Right atrium auricular region (tissue), 2 donors: ENCODE measurements at regions not wholly inside any gene's neighbourhood (a gene's known extent, or its start where the extent isn't known, plus 50 kb on each side); places are given as distances from the start of the nearest gene placed in this dataset.

Experiments
- DNase-seq: peaks from one replicate; pipeline ENCODE4 v3.0.0-alpha.2; 2019; ENCODE audit warnings: low spot score
- H3K27ac ChIP-seq, 2 donors: fragments of 200-600 bp; sonication (generic); 1 replicate in 1 of 2; 2 replicates in 1 of 2; pipeline ENCODE4 v1.5.1; 2016 to 2019
- H3K27me3 ChIP-seq, 2 donors: fragments of 200-600 bp; sonication (generic); one replicate each; pipeline versions ENCODE4 v1.5.1 to v1.6.0; 2017 to 2019
- H3K36me3 ChIP-seq: fragments of 200-600 bp; sonication (generic); one replicate; pipeline ENCODE4 v1.5.1; 2016
- H3K4me1 ChIP-seq, 2 donors: fragments of 200-600 bp; sonication (generic); one replicate each; pipeline versions ENCODE4 v1.5.1 to v1.6.0; 2017 to 2019
- H3K4me3 ChIP-seq, 2 donors: fragments of 200-600 bp; sonication (generic); 1 replicate in 1 of 2; 2 replicates in 1 of 2; pipeline ENCODE4 v1.5.1; 2017 to 2019; ENCODE audit warnings: mild to moderate bottlenecking in 1 of 2, moderate library complexity in 1 of 2
- H3K9me3 ChIP-seq, 2 donors: fragments of 200-600 bp; sonication (generic); one replicate each; pipeline ENCODE4 v1.5.1; 2019
- TF ChIP-seq, protein P1 (sequence below), 2 donors: fragments of 200-600 bp; sonication (generic); IDR thresholded peaks; one replicate each; pipeline ENCODE4 v1.5.1; 2019; ENCODE audit warnings: antibody characterized with exemption in 2 of 2

DNA sequence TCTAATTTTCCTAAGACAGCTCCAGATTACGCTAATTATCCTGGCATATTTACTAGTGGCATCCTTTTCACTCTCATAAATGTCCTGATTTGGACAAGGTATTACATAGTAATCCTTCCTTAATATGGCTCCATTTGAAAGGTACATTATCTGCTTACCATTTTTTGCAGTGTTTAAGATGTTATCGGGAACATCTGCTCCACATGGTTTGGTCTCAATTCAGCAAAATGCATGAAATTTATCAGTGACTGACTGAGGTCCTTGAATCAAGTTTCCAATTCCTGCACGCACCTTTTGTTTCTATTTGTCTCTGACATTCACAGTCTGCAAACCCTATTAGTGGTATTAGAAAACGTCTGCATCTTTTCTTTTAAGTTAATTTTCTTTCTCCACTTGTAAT, 384.1 kb upstream of the KIAA1217 start:
- no peak for DNase-seq
- TF ChIP-seq, protein P1, sequence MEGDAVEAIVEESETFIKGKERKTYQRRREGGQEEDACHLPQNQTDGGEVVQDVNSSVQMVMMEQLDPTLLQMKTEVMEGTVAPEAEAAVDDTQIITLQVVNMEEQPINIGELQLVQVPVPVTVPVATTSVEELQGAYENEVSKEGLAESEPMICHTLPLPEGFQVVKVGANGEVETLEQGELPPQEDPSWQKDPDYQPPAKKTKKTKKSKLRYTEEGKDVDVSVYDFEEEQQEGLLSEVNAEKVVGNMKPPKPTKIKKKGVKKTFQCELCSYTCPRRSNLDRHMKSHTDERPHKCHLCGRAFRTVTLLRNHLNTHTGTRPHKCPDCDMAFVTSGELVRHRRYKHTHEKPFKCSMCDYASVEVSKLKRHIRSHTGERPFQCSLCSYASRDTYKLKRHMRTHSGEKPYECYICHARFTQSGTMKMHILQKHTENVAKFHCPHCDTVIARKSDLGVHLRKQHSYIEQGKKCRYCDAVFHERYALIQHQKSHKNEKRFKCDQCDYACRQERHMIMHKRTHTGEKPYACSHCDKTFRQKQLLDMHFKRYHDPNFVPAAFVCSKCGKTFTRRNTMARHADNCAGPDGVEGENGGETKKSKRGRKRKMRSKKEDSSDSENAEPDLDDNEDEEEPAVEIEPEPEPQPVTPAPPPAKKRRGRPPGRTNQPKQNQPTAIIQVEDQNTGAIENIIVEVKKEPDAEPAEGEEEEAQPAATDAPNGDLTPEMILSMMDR (IDR thresholded peaks at IDR 0.05): no peak
- no peak overlapping the region for H3K4me3 ChIP-seq
- H3K36me3 ChIP-seq: no peaks in the 10 kb centered on the region
- no peaks in the 10 kb centered on the region for H3K27me3 ChIP-seq
- no peaks in the 10 kb centered on the region for H3K9me3 ChIP-seq
- H3K27ac ChIP-seq: no peak overlapping the region
- no peaks in the 10 kb centered on the region for H3K4me1 ChIP-seq

DNA sequence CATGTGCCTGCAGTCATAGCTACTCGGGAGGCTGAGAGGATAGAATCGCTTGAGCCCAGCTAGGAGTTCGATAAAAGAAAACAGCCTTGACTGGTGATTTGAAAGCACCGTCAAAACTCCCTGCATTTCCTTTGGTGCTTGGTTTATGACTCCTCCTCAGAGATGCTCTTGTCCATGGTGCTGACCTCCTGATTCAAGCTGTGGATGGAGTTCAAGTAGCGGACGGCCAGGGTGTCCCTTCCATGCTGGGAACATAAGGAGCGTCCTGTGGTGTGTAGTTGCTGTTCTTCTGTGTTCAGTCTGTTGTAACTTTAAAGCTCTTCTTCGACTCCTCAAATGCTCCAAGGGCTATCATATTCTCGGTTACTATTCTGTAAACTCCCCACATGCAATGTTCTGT, 382.5 kb upstream of the KIAA1217 start:
- Histone ChIP-seq H3K9me3 (no peaks in the 10 kb centered on the region), H3K27ac (no peak overlapping the region), H3K27me3 (no peaks in the 10 kb centered on the region), H3K36me3 (no peaks in the 10 kb centered on the region), H3K4me1 (no peaks in the 10 kb centered on the region), H3K4me3 (no peak overlapping the region)
- DNase-seq: no peak
- TF ChIP-seq, protein P1 (IDR thresholded peaks at IDR 0.05): no peak

DNA sequence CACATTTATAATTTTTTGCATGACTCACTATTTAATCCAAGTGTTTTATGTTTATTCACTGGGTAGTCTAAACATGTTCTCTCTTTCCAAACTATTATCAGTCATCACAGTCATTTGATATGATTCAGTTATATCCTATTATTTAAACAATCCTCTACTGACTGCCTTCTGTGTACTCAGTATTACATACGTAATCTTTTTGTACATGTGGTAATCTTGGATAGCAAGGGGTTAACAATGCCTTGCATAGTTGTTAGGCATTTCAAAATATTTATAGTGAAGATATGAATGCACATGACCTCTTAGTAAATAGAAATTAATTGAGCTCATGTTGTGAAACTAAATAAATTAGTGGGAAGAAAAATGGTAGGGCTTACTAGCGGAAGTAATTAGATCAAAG, 379.4 kb upstream of the KIAA1217 start:
- Histone ChIP-seq H3K27me3 (no peaks in the 10 kb centered on the region), H3K4me1 (no peaks in the 10 kb centered on the region), H3K9me3 (no peaks in the 10 kb centered on the region), H3K27ac (no peak overlapping the region), H3K4me3 (no peak overlapping the region), H3K36me3 (no peaks in the 10 kb centered on the region)
- no peak for DNase-seq
- TF ChIP-seq, protein P1 (IDR thresholded peaks at IDR 0.05): no peak

DNA sequence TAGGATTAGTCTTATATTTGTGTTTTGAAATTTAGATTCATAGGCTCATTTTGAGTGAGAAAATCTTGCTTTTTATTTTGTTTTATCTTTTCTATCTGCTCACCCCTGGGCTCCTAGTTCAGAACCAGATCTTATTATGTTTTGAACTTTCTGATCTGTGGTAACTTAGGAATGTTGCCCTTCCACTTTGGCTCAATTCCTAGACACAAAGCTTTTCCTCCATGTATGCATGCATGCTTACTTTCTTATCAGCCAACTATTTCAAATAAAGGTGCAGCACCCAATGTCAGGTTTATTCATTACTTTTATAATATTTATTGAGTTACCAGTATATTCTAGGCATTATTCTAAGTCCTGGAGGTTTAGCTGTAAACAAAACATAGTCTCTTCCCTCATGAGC, 374.8 kb upstream of the KIAA1217 start:
- TF ChIP-seq, protein P1 (IDR thresholded peaks at IDR 0.05): no peak
- H3K27ac ChIP-seq: no peak overlapping the region
- no peaks in the 10 kb centered on the region for H3K27me3 ChIP-seq
- no peaks in the 10 kb centered on the region for H3K4me1 ChIP-seq
- H3K4me3 ChIP-seq: no peak overlapping the region
- H3K9me3 ChIP-seq: no peaks in the 10 kb centered on the region
- H3K36me3 ChIP-seq: no peaks in the 10 kb centered on the region
- DNase-seq: no peak

DNA sequence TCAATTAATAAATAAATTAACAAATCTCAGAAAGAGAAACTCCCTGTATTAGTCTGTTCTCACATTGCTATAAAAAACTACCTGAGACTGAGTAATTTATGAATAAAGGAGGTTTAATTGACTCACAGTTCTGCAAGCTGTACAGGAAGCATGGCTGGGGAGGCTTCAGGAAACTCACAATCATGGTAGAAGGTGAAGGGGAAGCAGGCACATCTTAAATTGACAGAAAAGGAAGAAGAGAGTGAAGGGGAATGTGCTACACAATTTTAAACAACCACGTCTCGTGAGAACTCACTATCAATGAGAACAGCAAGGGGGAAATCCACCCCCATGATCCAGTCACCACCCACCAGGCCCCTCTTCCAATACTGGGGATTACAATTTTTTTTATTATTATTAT, 358.3 kb upstream of the KIAA1217 start:
- H3K9me3 ChIP-seq: no peaks in the 10 kb centered on the region
- no peaks in the 10 kb centered on the region for H3K36me3 ChIP-seq

DNA sequence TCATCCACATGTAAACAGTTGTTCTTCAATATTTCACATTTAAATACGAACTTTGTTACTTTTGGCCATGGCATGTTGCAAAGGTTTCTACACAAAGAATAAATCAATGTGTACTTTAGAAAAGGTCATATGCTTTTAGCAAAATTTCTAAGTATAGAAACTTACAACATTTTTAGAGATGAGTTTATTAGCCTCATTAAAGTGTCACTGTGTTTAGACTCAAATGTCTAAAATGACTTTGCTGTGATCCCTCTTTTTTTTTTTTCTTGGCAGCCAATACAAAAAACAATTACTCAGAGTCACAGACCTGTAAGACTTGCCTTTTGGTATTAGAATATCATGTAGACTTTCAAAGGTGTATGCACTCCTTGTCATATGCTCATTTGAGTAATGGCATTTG, 349.3 kb upstream of the KIAA1217 start:
- Histone ChIP-seq H3K9me3 (no peaks in the 10 kb centered on the region), H3K27me3 (no peaks in the 10 kb centered on the region), H3K4me1 (no peaks in the 10 kb centered on the region), H3K27ac (no peak overlapping the region), H3K36me3 (no peaks in the 10 kb centered on the region), H3K4me3 (no peak overlapping the region)
- no peak for DNase-seq
- TF ChIP-seq, protein P1 (IDR thresholded peaks at IDR 0.05): no peak

More for the DNA sequence above, 358.3 kb upstream of the KIAA1217 start:
- Histone ChIP-seq H3K27me3 (peaks cover 0 to 3% of the 10 kb centered on the region in 2 donors), H3K4me3 (no peak overlapping the region), H3K27ac (no peak overlapping the region), H3K4me1 (no peaks in the 10 kb centered on the region)
- DNase-seq: no peak
- TF ChIP-seq, protein P1 (IDR thresholded peaks at IDR 0.05): no peak
